Astrocyte (in vitro differentiated cells and primary cell): ENCODE measurements at regions not wholly inside any gene's neighbourhood (a gene's known extent, or its start where the extent isn't known, plus 50 kb on each side); places are given as distances from the start of the nearest gene placed in this dataset.

Source experiments
- CTCF ChIP-seq: IDR thresholded peaks from 2 replicates; pipeline ENCODE4 v1.5.1; 2011; ENCODE audit warnings: low read depth, mild to moderate bottlenecking, inconsistent platforms, low read length, moderate library complexity; ENCODE audit not compliant: insufficient read depth
- EZH2 ChIP-seq: IDR thresholded peaks from 2 replicates; pipeline ENCODE4 v1.6.1; 2012; ENCODE audit warnings: mild to moderate bottlenecking, low read length, inconsistent platforms; ENCODE audit not compliant: insufficient read depth

GRCh38 chr3:104279617-104280016 lies 1087.1 kb upstream of the ALCAM start:
- TF ChIP-seq CTCF (no peak), EZH2 (no peak)
